ENCODE measurements at regions not wholly inside any gene's neighbourhood (a gene's known extent, or its start where the extent isn't known, plus 50 kb on each side); places are given as distances from the start of the nearest gene placed in this dataset.

GRCh38 chr5:67259548-67260215, 63.1 kb upstream of the CD180 start:
- no peak overlapping the region for H3K27ac Mint-ChIP-seq
- DNase-seq (ENCODE audit: low spot score) = no peak
- no peaks in the 10 kb centered on the region for H3K4me1 Mint-ChIP-seq (ENCODE audit: low read depth)
- peaks cover 22% of the 10 kb centered on the region for H3K27me3 Mint-ChIP-seq (ENCODE audit: low read depth)
- no peaks in the 10 kb centered on the region for H3K9me3 Mint-ChIP-seq
- H3K36me3 Mint-ChIP-seq (ENCODE audit: low read depth) = no peaks in the 10 kb centered on the region
- no peak overlapping the region for H3K4me3 Mint-ChIP-seq

GRCh38 chr5:67257500-67257899, 60.9 kb upstream of the CD180 start:
- DNase-seq (ENCODE audit: low spot score) = no peak
- peaks cover 14% of the 10 kb centered on the region for H3K27me3 Mint-ChIP-seq (ENCODE audit: low read depth)
- H3K4me3 Mint-ChIP-seq = no peak overlapping the region
- no peak overlapping the region for H3K27ac Mint-ChIP-seq
- no peaks in the 10 kb centered on the region for H3K36me3 Mint-ChIP-seq (ENCODE audit: low read depth)
- no peaks in the 10 kb centered on the region for H3K9me3 Mint-ChIP-seq
- H3K4me1 Mint-ChIP-seq (ENCODE audit: low read depth) = no peaks in the 10 kb centered on the region

DNA sequence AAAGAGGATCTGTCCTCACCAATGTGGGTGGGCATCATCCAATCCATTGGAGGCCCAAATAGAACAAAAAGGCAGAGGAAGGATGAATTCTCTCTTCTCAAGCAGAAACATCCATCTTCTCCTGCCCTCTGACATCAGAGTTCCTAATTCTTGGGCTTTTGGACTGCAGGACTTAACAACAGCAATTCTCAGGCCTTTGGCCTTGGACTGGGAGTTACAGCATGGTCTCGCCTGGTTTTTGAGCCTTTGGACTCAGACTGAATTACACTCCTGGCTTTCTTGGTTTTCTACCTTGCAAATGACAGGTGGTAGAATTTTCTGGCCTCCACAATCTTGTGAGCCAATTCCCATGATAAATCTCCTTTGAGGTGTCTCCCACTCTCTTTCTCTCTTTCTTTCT, 60.5 kb upstream of the CD180 start:
- Mint-ChIP-seq H3K36me3 (ENCODE audit: low read depth) (no peaks in the 10 kb centered on the region), H3K27ac (no peak overlapping the region), H3K4me1 (ENCODE audit: low read depth) (no peaks in the 10 kb centered on the region), H3K27me3 (ENCODE audit: low read depth) (peaks cover 12% of the 10 kb centered on the region), H3K9me3 (no peaks in the 10 kb centered on the region), H3K4me3 (no peak overlapping the region)
- DNase-seq (ENCODE audit: low spot score) = no peak

- no peak for DNase-seq (ENCODE audit: low spot score)
- no peak overlapping the region for H3K27ac Mint-ChIP-seq
- H3K27me3 Mint-ChIP-seq (ENCODE audit: low read depth) = peaks cover 10% of the 10 kb centered on the region
- no peaks in the 10 kb centered on the region for H3K36me3 Mint-ChIP-seq (ENCODE audit: low read depth)
- H3K4me1 Mint-ChIP-seq (ENCODE audit: low read depth) = no peaks in the 10 kb centered on the region
- H3K4me3 Mint-ChIP-seq = no peak overlapping the region
- no peaks in the 10 kb centered on the region for H3K9me3 Mint-ChIP-seq
Measured at GRCh38 chr5:67255881-67256280, 59.3 kb upstream of the CD180 start.

GRCh38 chr5:67253911-67254310, 57.3 kb upstream of the CD180 start:
- H3K27me3 Mint-ChIP-seq (ENCODE audit: low read depth) = peaks cover 5% of the 10 kb centered on the region
- H3K36me3 Mint-ChIP-seq (ENCODE audit: low read depth) = no peaks in the 10 kb centered on the region
- H3K4me3 Mint-ChIP-seq = no peak overlapping the region
- H3K4me1 Mint-ChIP-seq (ENCODE audit: low read depth) = no peaks in the 10 kb centered on the region
- DNase-seq (ENCODE audit: low spot score) = no peak
- H3K27ac Mint-ChIP-seq = no peak overlapping the region
- H3K9me3 Mint-ChIP-seq = no peaks in the 10 kb centered on the region

- H3K27me3 Mint-ChIP-seq (ENCODE audit: low read depth) = no peaks in the 10 kb centered on the region
- H3K9me3 Mint-ChIP-seq = no peaks in the 10 kb centered on the region
- no peak for DNase-seq (ENCODE audit: low spot score)
- H3K27ac Mint-ChIP-seq = no peak overlapping the region
- no peaks in the 10 kb centered on the region for H3K36me3 Mint-ChIP-seq (ENCODE audit: low read depth)
- no peak overlapping the region for H3K4me3 Mint-ChIP-seq
- peaks cover 13% of the 10 kb centered on the region for H3K4me1 Mint-ChIP-seq (ENCODE audit: low read depth)
Measured at GRCh38 chr5:67249590-67249895, 52.9 kb upstream of the CD180 start.

DNA sequence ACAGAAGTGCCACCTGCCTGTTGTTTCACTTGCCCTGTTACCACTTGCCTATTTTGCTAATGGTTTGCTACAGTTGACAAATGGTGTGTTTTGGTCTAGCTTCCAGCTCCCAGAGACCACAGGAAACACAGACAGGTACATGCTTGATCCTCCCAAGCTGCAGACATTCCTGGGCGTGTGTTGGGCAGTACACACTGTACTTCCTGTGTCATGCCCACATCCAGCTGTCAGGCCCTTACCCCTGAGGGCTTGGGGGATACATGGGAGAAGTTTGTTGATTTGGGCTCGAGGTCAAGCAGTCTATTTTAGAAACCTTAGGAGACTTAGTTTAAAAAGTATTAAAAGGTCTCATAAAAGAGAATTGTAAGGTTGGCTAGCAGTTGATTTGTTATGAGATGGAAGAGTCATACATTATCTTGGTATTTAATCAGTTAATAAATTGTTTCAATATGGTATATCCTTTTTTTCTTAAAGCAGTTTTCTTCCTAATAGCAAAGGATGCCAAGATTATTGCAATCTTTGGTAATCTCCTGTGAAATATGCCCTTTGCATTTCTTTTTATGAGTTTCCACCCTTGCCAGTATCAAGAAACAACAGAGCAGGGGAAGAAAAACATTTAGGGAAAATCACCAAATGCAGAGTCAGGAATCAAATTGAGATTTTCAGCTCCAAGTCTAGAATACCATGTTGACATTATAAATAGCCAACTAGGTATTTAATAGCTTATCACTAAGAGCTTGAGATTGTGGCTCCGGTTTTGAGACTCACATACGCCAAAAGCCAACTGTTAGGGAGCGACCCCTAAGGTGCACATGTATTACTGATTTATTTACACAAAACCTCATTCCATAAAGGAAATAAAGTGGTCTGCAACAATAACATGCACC, 52.3 kb upstream of the CD180 start:
- H3K27ac Mint-ChIP-seq = no peak overlapping the region
- H3K27me3 Mint-ChIP-seq (ENCODE audit: low read depth) = no peaks in the 10 kb centered on the region
- H3K9me3 Mint-ChIP-seq = no peaks in the 10 kb centered on the region
- H3K36me3 Mint-ChIP-seq (ENCODE audit: low read depth) = no peaks in the 10 kb centered on the region
- no peak overlapping the region for H3K4me3 Mint-ChIP-seq
- H3K4me1 Mint-ChIP-seq (ENCODE audit: low read depth) = peaks cover 13% of the 10 kb centered on the region
- no peak for DNase-seq (ENCODE audit: low spot score)

DNA sequence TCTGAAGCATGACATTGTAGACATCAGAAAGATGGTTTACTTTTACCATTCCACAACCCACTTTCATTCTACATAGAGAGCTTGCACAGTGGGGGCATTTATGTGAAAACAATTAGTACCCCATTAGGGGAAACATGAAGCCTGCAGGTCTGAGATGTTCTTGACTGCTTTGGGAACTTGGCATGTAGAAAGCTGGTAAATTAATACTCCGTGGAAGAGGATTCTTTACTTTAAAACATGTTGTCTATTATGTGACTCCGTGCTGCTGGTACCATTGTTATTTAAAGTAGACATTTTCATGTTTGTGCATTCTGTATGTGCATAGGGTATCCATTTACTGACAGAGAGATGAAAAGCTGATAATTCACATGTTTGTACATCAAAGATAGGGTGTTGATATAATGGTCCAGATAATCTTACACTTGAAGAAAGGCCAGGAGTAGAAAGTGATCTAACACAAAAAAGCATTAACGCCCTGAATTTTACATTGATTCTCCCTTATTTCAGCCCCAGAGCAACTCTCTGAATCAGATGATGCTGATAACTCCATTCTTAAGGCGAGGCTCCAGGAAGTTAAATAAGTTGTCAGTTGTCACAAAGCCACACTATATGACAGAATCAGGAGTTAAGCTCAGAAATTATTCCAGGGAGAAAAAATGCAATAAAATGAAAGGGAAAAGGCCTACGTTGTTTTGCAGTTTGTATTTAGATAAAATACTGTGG, 50.1 kb upstream of the CD180 start:
- no peak for DNase-seq (ENCODE audit: low spot score)

More for the DNA sequence above, 50.1 kb upstream of the CD180 start:
- H3K36me3 Mint-ChIP-seq (ENCODE audit: low read depth) = no peaks in the 10 kb centered on the region
- H3K27me3 Mint-ChIP-seq (ENCODE audit: low read depth) = no peaks in the 10 kb centered on the region
- no peak overlapping the region for H3K4me3 Mint-ChIP-seq
- peaks cover 17% of the 10 kb centered on the region for H3K4me1 Mint-ChIP-seq (ENCODE audit: low read depth)
- no peak overlapping the region for H3K27ac Mint-ChIP-seq
- peaks cover 4% of the 10 kb centered on the region for H3K9me3 Mint-ChIP-seq

All from T-helper 2 cell treated with Interferon-gamma antibody and Interleukin-4, amounts not matched to agents 5 μg/mL and 100 μg/mL, for 36 hours (primary cell).